GM12874 (cell line): ENCODE measurements at regions not wholly inside any gene's neighbourhood (a gene's known extent, or its start where the extent isn't known, plus 50 kb on each side); places are given as distances from the start of the nearest gene placed in this dataset.

Source experiments
- CTCF ChIP-seq: IDR thresholded peaks from 2 replicates; pipeline ENCODE4 v1.5.1; 2011; ENCODE audit warnings: low read depth, mild to moderate bottlenecking, control low read depth, low read length, moderate library complexity; ENCODE audit not compliant: insufficient read depth

GRCh38 chr15:93300796-93301195 lies 211.8 kb upstream of the RGMA start:
- TF ChIP-seq CTCF = no peak

GRCh38 chr15:93299675-93300074 lies 210.7 kb upstream of the RGMA start:
- no peak for TF ChIP-seq CTCF

- no peak for TF ChIP-seq CTCF
These were observed 209.9 kb upstream of the RGMA start for GRCh38 chr15:93298901-93299300.

- no peak for TF ChIP-seq CTCF
These were observed 207.9 kb upstream of the RGMA start for GRCh38 chr15:93296759-93297500.

GRCh38 chr15:93294896-93295295 lies 205.9 kb upstream of the RGMA start:
- no peak for TF ChIP-seq CTCF

- no peak for TF ChIP-seq CTCF
These were observed 205.1 kb upstream of the RGMA start for GRCh38 chr15:93294066-93294465.

GRCh38 chr15:93291380-93291779 lies 202.4 kb upstream of the RGMA start:
- no peak for TF ChIP-seq CTCF

- no peak for TF ChIP-seq CTCF
These were observed 201.6 kb upstream of the RGMA start for GRCh38 chr15:93290618-93290946.
